OCI-LY7 (cell line): ENCODE measurements at regions not wholly inside any gene's neighbourhood (a gene's known extent, or its start where the extent isn't known, plus 50 kb on each side); places are given as distances from the start of the nearest gene placed in this dataset.

Experiments
- BruUV-seq: library from RNA; stranded (reverse); fragments of 400-500 nt; replicated peaks from 2 replicates; lab custom pipeline; 2021; lab: Mats Ljungman, UMichigan
- CTCF ChIA-PET: fragments of 300-600 bp; sonication (Branson Sonifier 250); formaldehyde crosslinking; loops from one replicate; lab custom pipeline; 2022; ENCODE audit warnings: antibody characterized with exemption; ENCODE audit not compliant: unreplicated experiment; lab: Charles Lee
- POLR2A ChIA-PET: fragments of 300-600 bp; sonication (Branson Sonifier 250); formaldehyde crosslinking; loops from one replicate; lab custom pipeline; 2022; ENCODE audit warnings: antibody characterized with exemption; lab: Charles Lee
- DNase-seq: peaks from one replicate; pipeline ENCODE4 v3.0.0-alpha.2; 2015; ENCODE audit warnings: low spot score
- H2AFZ ChIP-seq: fragments of 200-600 bp; sonication (generic), shearing (Covaris generic); 2 replicates; pipeline ENCODE4 v1.6.1; 2014; ENCODE audit warnings: mild to moderate bottlenecking, antibody characterized with exemption, low read length, moderate library complexity
- H3K27ac ChIP-seq: fragments of 200-600 bp; sonication (generic); 2 replicates; pipeline ENCODE4 v1.5.1; 2014; ENCODE audit warnings: mixed run types, low read depth, mild to moderate bottlenecking, moderate library complexity, low read length, inconsistent platforms; ENCODE audit not compliant: poor library complexity, severe bottlenecking
- H3K36me3 ChIP-seq: fragments of 200-600 bp; sonication (generic); 2 replicates; pipeline ENCODE4 v1.6.1; 2014; ENCODE audit warnings: mild to moderate bottlenecking, antibody characterized with exemption, low read length, moderate library complexity, mixed read lengths; ENCODE audit not compliant: insufficient read depth
- H3K4me1 ChIP-seq: fragments of 200-600 bp; sonication (generic); 2 replicates; pipeline ENCODE4 v1.5.1; 2014; ENCODE audit warnings: mild to moderate bottlenecking, low read length; ENCODE audit not compliant: insufficient read depth, poor library complexity, severe bottlenecking
- H3K4me2 ChIP-seq: fragments of 200-600 bp; sonication (generic); 2 replicates; pipeline ENCODE4 v1.6.1; 2014; ENCODE audit warnings: mild to moderate bottlenecking, low read length
- H3K4me3 ChIP-seq: fragments of 200-600 bp; sonication (generic); 2 replicates; pipeline ENCODE4 v1.5.1; 2014; ENCODE audit warnings: mild to moderate bottlenecking, low read depth, low read length; ENCODE audit not compliant: poor library complexity, severe bottlenecking
- H3K79me2 ChIP-seq: fragments of 200-600 bp; sonication (generic); 2 replicates; pipeline ENCODE4 v1.6.1; 2016; ENCODE audit warnings: low read depth, mild to moderate bottlenecking, low read length, moderate library complexity, mixed read lengths; ENCODE audit not compliant: insufficient read depth
- H3K9me2 ChIP-seq: fragments of 200-600 bp; sonication (generic); 2 replicates; pipeline ENCODE4 v1.6.1; 2016; ENCODE audit warnings: mild to moderate bottlenecking, low read length, mixed read lengths; ENCODE audit not compliant: insufficient read depth
- H3K9me3 ChIP-seq: fragments of 200-600 bp; sonication (generic); 2 replicates; pipeline ENCODE4 v1.6.1; 2014; ENCODE audit warnings: mild to moderate bottlenecking, mixed run types, low read length, mixed read lengths
- H4K20me1 ChIP-seq: fragments of 200-600 bp; sonication (generic); 2 replicates; pipeline ENCODE4 v1.6.1; 2014; ENCODE audit warnings: mild to moderate bottlenecking, antibody characterized with exemption, low read length, moderate library complexity, mixed read lengths; ENCODE audit not compliant: insufficient read depth
- CTCF ChIP-seq: fragments of 200-600 bp; sonication (generic); conservative IDR thresholded peaks from 2 replicates; pipeline ENCODE4 v1.5.1; 2014; ENCODE audit warnings: mild to moderate bottlenecking, antibody characterized with exemption, low read length, moderate library complexity, mixed read lengths
- EZH2phosphoT487 ChIP-seq: fragments of 200-600 bp; sonication (generic); IDR thresholded peaks from 2 replicates; pipeline ENCODE4 v1.6.1; 2018; ENCODE audit warnings: low read depth, borderline replicate concordance, mild to moderate bottlenecking, mixed run types, antibody characterized with exemption, low read length, moderate library complexity, mixed read lengths
- intact Hi-C: fragments of 100-400 bp; cut with micrococcal nuclease; formaldehyde crosslinking; loops from one replicate; pipeline ENCODE4 v1.10.0; 2022; ENCODE audit not compliant: unreplicated experiment

- no peaks in the 10 kb centered on the region for H4K20me1 ChIP-seq
- H3K9me2 ChIP-seq: no peaks in the 10 kb centered on the region
- no peaks in the 10 kb centered on the region for H3K4me1 ChIP-seq
- no peaks in the 10 kb centered on the region for H3K79me2 ChIP-seq
- H3K36me3 ChIP-seq: no peaks in the 10 kb centered on the region
- no peak overlapping the region for H3K27ac ChIP-seq
- TF ChIP-seq EZH2phosphoT487: no peak
- no peak for TF ChIP-seq CTCF
- H3K9me3 ChIP-seq: no peaks in the 10 kb centered on the region
- H3K4me3 ChIP-seq: no peak overlapping the region
- no peak overlapping the region for H3K4me2 ChIP-seq
- DNase-seq: no peak
- POLR2A ChIA-PET: no interaction called here
- no peak overlapping the region for H2AFZ ChIP-seq
- CTCF ChIA-PET: no interaction called here
- intact Hi-C loops: no loop called here
- BruUV-seq: no TSS peak
Measured at GRCh38 chr12:58463051-58463450, 457.3 kb downstream of the LRIG3 start.

- H2AFZ ChIP-seq: no peak overlapping the region
- BruUV-seq: no TSS peak
- ChIA-PET POLR2A (no interaction called here), CTCF (no interaction called here)
- no peaks in the 10 kb centered on the region for H3K4me1 ChIP-seq
- H3K9me3 ChIP-seq: no peaks in the 10 kb centered on the region
- no peak overlapping the region for H3K4me3 ChIP-seq
- DNase-seq: no peak
- no peak overlapping the region for H3K27ac ChIP-seq
- no peaks in the 10 kb centered on the region for H3K79me2 ChIP-seq
- no peaks in the 10 kb centered on the region for H3K36me3 ChIP-seq
- H4K20me1 ChIP-seq: no peaks in the 10 kb centered on the region
- H3K9me2 ChIP-seq: no peaks in the 10 kb centered on the region
- no peak for TF ChIP-seq CTCF
- TF ChIP-seq EZH2phosphoT487: no peak
- no peak overlapping the region for H3K4me2 ChIP-seq
- intact Hi-C loops: no loop called here
Measured at GRCh38 chr12:58465418-58465817, 454.9 kb downstream of the LRIG3 start.

- no peaks in the 10 kb centered on the region for H3K9me2 ChIP-seq
- POLR2A ChIA-PET: interaction anchor here (0.6 kb wide), 1 partner anchor 484 kb away, joined by 3 read pairs; no protein-coding TSS in a partner anchor
- no peaks in the 10 kb centered on the region for H3K4me1 ChIP-seq
- no peaks in the 10 kb centered on the region for H4K20me1 ChIP-seq
- H3K27ac ChIP-seq: no peak overlapping the region
- H2AFZ ChIP-seq: no peak overlapping the region
- no peaks in the 10 kb centered on the region for H3K9me3 ChIP-seq
- no TSS peak for BruUV-seq
- no peak for DNase-seq
- no peak for TF ChIP-seq CTCF
- no peak for TF ChIP-seq EZH2phosphoT487
- no peak overlapping the region for H3K4me2 ChIP-seq
- H3K79me2 ChIP-seq: no peaks in the 10 kb centered on the region
- no peaks in the 10 kb centered on the region for H3K36me3 ChIP-seq
- CTCF ChIA-PET: no interaction called here
- H3K4me3 ChIP-seq: no peak overlapping the region
- intact Hi-C loops: no loop called here
Measured at GRCh38 chr12:58470266-58471010, 449.9 kb downstream of the LRIG3 start.
